Activated T-cell treated with anti-CD3 and anti-CD28 coated beads, Interleukin-2, amount 50 U/mL, for 72 hours (primary cell): ENCODE measurements at regions not wholly inside any gene's neighbourhood (a gene's known extent, or its start where the extent isn't known, plus 50 kb on each side); places are given as distances from the start of the nearest gene placed in this dataset.

Experiments used
- ATAC-seq, 2 donors: fragments of 150-1000 bp; cut with Tn5 transposase; replicated peaks in 1 of 2; 2 replicates each; pipeline ENCODE4 v1.10.0; 2021; ENCODE audit warnings: moderate library complexity in 2 of 2, mild to moderate bottlenecking in 1 of 2
- DNase-seq, 2 donors: peaks; one replicate each; pipeline ENCODE4 v3.0.0; 2021 to 2022; ENCODE audit warnings: mixed read lengths in 1 of 2
- H3K27ac Mint-ChIP-seq: one replicate; pipeline ENCODE4 v1.8.0; 2022; ENCODE audit warnings: mild to moderate bottlenecking, moderate library complexity, mixed read lengths
- H3K27me3 Mint-ChIP-seq: one replicate; pipeline ENCODE4 v1.8.0; 2022; ENCODE audit warnings: low read depth, mixed read lengths
- H3K36me3 Mint-ChIP-seq, 2 donors: one replicate each; pipeline ENCODE4 v1.8.0; 2022; ENCODE audit warnings: mixed read lengths in 2 of 2, mild to moderate bottlenecking in 1 of 2; ENCODE audit not compliant: insufficient read depth in 2 of 2
- H3K4me1 Mint-ChIP-seq: one replicate; pipeline ENCODE4 v1.8.0; 2022; ENCODE audit warnings: low read depth, mixed read lengths
- H3K4me3 Mint-ChIP-seq, 2 donors: one replicate each; pipeline ENCODE4 v1.8.0; 2022; ENCODE audit warnings: mild to moderate bottlenecking in 2 of 2, mixed read lengths in 2 of 2, moderate library complexity in 2 of 2
- H3K9me3 Mint-ChIP-seq, 2 donors: one replicate each; pipeline ENCODE4 v1.8.0; 2022; ENCODE audit warnings: mixed read lengths in 2 of 2

- Mint-ChIP-seq H3K36me3 (no peaks in the 10 kb centered on the region), H3K27me3 (peaks cover 5% of the 10 kb centered on the region)
Observed at GRCh38 chr3:31240466-31240865, 292.3 kb upstream of the STT3B start.

GRCh38 chr3:31240874-31241273 lies 291.9 kb upstream of the STT3B start:
- peak overlapping the region; percentile 6 for H3K27ac Mint-ChIP-seq
- H3K4me3 Mint-ChIP-seq = no peak overlapping the region
- DNase-seq (no peak), ATAC-seq (peak in 1 of 2 donors; percentile 43)
- H3K9me3 Mint-ChIP-seq = no peaks in the 10 kb centered on the region
- peaks cover 18% of the 10 kb centered on the region for H3K4me1 Mint-ChIP-seq
- H3K36me3 Mint-ChIP-seq = no peaks in the 10 kb centered on the region
- peaks cover under 1% of the 10 kb centered on the region for H3K27me3 Mint-ChIP-seq

More at GRCh38 chr3:31240466-31240865, 292.3 kb upstream of the STT3B start:
- Mint-ChIP-seq H3K27ac (no peak overlapping the region), H3K4me1 (peaks cover 18% of the 10 kb centered on the region), H3K4me3 (no peak overlapping the region), H3K9me3 (no peaks in the 10 kb centered on the region)
- ATAC-seq (peak in 1 of 2 donors; percentile 25), DNase-seq (no peak)

GRCh38 chr3:31241533-31241932 lies 291.2 kb upstream of the STT3B start:
- H3K4me3 Mint-ChIP-seq = peak overlapping the region in 1 of 2 donors; percentile 38
- peaks cover 18% of the 10 kb centered on the region for H3K4me1 Mint-ChIP-seq
- H3K36me3 Mint-ChIP-seq = no peaks in the 10 kb centered on the region
- ATAC-seq = peak in 1 of 2 donors; percentile 32
- H3K9me3 Mint-ChIP-seq = no peaks in the 10 kb centered on the region
- H3K27ac Mint-ChIP-seq = no peak overlapping the region
- H3K27me3 Mint-ChIP-seq = no peaks in the 10 kb centered on the region
- DNase-seq = no peak

- H3K4me3 Mint-ChIP-seq = peak overlapping the region in 1 of 2 donors; percentile 38
Observed at GRCh38 chr3:31242026-31242960, 290.4 kb upstream of the STT3B start.

GRCh38 chr3:31244929-31245817 lies 287.6 kb upstream of the STT3B start:
- Mint-ChIP-seq H3K27ac (no peak overlapping the region), H3K4me1 (peaks cover 51% of the 10 kb centered on the region), H3K4me3 (no peak overlapping the region), H3K9me3 (peaks cover 0 to 2% of the 10 kb centered on the region in 2 donors), H3K27me3 (peaks cover 5% of the 10 kb centered on the region), H3K36me3 (peaks cover 0 to 2% of the 10 kb centered on the region in 2 donors)
- ATAC-seq = no peak
- DNase-seq = no peak

More at GRCh38 chr3:31242026-31242960, 290.4 kb upstream of the STT3B start:
- DNase-seq = no peak
- Mint-ChIP-seq H3K27me3 (peaks cover 5% of the 10 kb centered on the region), H3K4me1 (peaks cover 24% of the 10 kb centered on the region), H3K27ac (no peak overlapping the region), H3K36me3 (no peaks in the 10 kb centered on the region), H3K9me3 (no peaks in the 10 kb centered on the region)
- ATAC-seq = peak in 1 of 2 donors; percentile 40

GRCh38 chr3:31246293-31247062 lies 286.2 kb upstream of the STT3B start:
- no peak for ATAC-seq
- H3K27ac Mint-ChIP-seq = no peak overlapping the region
- peaks cover 2 to 5% of the 10 kb centered on the region in 2 donors for H3K9me3 Mint-ChIP-seq
- no peak overlapping the region for H3K4me3 Mint-ChIP-seq
- DNase-seq = no peak
- peaks cover 4 to 5% of the 10 kb centered on the region in 2 donors for H3K36me3 Mint-ChIP-seq
- peaks cover 56% of the 10 kb centered on the region for H3K4me1 Mint-ChIP-seq
- H3K27me3 Mint-ChIP-seq = peaks cover 5% of the 10 kb centered on the region

- peaks cover 4 to 5% of the 10 kb centered on the region in 2 donors for H3K36me3 Mint-ChIP-seq
- H3K4me1 Mint-ChIP-seq = peaks cover 54% of the 10 kb centered on the region
- DNase-seq = no peak
- no peak overlapping the region for H3K27ac Mint-ChIP-seq
- H3K27me3 Mint-ChIP-seq = peaks cover 5% of the 10 kb centered on the region
- ATAC-seq = no peak
- H3K9me3 Mint-ChIP-seq = peaks cover 2 to 5% of the 10 kb centered on the region in 2 donors
- H3K4me3 Mint-ChIP-seq = no peak overlapping the region
Observed at GRCh38 chr3:31247063-31247447, 285.7 kb upstream of the STT3B start.

DNA sequence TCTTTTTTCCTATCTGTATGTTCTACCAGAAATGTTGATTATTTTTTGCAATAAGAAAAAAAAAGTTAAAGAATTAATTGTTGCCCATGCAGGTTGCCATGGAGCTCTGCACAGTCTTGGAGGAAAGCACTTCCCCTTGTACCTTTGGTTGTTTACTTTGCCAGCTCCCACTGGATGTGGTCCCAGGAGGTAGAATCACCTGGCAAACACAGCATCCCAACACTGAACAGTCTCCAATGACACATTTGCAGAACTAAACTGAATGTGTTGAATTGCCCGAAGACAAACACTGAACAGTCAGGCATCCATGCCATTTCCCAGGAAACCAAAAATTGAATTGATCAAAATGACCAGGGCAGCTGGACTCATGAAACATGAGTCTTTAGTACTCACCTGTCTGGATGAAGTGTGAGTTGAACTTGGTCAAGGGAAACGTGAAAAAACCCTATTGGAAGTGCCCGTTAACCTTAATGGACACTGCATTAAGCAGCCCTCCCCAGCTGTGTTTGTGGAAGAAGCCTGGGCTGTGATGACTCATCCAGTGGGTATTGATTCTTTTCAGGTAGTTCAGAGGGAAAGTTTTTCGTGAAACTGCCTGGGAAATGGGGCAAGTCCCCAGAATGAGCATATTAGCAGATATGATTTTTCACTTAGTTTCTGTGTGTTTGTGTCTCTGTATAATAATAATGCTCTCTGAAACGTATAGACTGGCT lies 284.7 kb upstream of the STT3B start:
- Mint-ChIP-seq H3K4me3 (peak overlapping the region; percentile 57 to 58), H3K27ac (peak overlapping the region; percentile 74), H3K36me3 (peaks cover 5 to 6% of the 10 kb centered on the region in 2 donors), H3K4me1 (peaks cover 59% of the 10 kb centered on the region), H3K27me3 (peaks cover 5% of the 10 kb centered on the region), H3K9me3 (peaks cover 2 to 5% of the 10 kb centered on the region in 2 donors)
- DNase-seq (peak in 1 of 2 donors; percentile 39), ATAC-seq (peak in 1 of 2 donors; percentile 6)

GRCh38 chr3:31248563-31248992 lies 284.1 kb upstream of the STT3B start:
- DNase-seq (no peak), ATAC-seq (no peak)
- Mint-ChIP-seq H3K27ac (peak overlapping the region; percentile 74), H3K4me1 (peaks cover 65% of the 10 kb centered on the region), H3K36me3 (peaks cover 5 to 7% of the 10 kb centered on the region in 2 donors), H3K27me3 (peaks cover 5% of the 10 kb centered on the region), H3K9me3 (peaks cover 2 to 7% of the 10 kb centered on the region in 2 donors), H3K4me3 (peak overlapping the region; percentile 57 to 58)

DNA sequence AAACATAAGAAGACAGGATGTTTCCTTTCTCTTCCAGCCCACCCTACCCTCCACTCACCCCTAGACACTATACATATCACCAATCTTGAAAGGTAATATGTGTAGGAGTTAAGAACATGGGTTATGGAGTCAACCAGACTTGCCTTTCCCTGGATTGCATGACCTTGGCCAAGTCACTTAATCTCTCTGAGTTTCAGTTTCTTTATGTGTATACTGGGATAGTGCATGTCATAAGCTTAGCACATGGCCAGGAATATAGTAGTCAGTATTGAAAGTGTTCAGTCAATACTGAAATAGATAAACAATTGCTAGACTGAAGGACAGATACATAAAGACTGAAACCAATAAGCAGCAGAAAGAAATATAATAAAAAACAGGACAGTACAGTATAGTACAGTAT lies 283.2 kb upstream of the STT3B start:
- H3K27me3 Mint-ChIP-seq = peaks cover 5% of the 10 kb centered on the region
- H3K4me3 Mint-ChIP-seq = peak overlapping the region; percentile 40 to 60
- peak overlapping the region; percentile 93 for H3K27ac Mint-ChIP-seq
- peaks cover 5 to 8% of the 10 kb centered on the region in 2 donors for H3K36me3 Mint-ChIP-seq
- DNase-seq (no peak), ATAC-seq (peak; percentile 21 to 31)
- peaks cover 74% of the 10 kb centered on the region for H3K4me1 Mint-ChIP-seq
- peaks cover 2 to 13% of the 10 kb centered on the region in 2 donors for H3K9me3 Mint-ChIP-seq

- H3K4me1 Mint-ChIP-seq = peaks cover 81% of the 10 kb centered on the region
- peaks cover 5 to 12% of the 10 kb centered on the region in 2 donors for H3K36me3 Mint-ChIP-seq
- peaks cover 5% of the 10 kb centered on the region for H3K27me3 Mint-ChIP-seq
- peak overlapping the region; percentile 93 for H3K27ac Mint-ChIP-seq
- ATAC-seq (no peak), DNase-seq (no peak)
- H3K4me3 Mint-ChIP-seq = peak overlapping the region; percentile 40 to 60
- peaks cover 5 to 13% of the 10 kb centered on the region in 2 donors for H3K9me3 Mint-ChIP-seq
Observed at GRCh38 chr3:31250116-31250777, 282.5 kb upstream of the STT3B start.
